KBM-7 (cell line): ENCODE measurements at regions not wholly inside any gene's neighbourhood (a gene's known extent, or its start where the extent isn't known, plus 50 kb on each side); places are given as distances from the start of the nearest gene placed in this dataset.

Source experiments
- DNase-seq: peaks from one replicate; pipeline ENCODE4 v3.0.0-alpha.2; 2015
- in situ Hi-C: fragments of 300-500 bp; cut with MboI; formaldehyde crosslinking; loops from 2 replicates; pipeline ENCODE4 v1.14.3; 2020; ENCODE audit warnings: low sequenced_read_pairs, low pct_unique_long_range_greater_than_20kb, mixed read lengths

DNA sequence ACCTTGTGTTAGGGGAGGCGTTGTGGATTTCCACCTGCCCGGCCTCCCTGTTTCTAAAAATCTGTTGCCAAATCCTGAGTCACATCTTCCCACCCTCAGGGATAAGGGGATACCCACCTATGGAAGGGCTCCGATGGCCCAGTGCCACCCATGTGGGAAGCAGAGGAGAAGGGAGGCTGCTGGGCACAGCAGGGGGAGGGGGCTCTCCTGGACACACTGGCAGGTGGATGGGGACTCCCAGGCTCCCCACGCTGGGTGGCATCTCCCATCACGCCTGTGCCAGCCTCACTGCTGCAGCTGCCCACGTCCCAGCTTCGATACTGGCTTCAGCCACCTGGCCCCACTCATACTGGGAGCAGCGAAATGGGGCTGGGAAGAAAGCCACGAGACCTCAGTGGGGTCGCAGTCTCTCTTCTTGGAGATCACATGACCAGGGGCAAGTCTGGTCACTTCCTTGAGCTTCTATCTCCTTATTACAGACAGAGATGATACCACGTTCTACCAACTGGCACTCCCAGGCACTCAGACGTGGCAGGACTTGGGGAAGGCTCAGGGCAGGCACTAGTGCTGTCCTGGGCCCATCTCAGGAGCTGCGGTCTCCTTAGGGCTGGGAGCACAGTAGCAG is 72.2 kb downstream of the PITPNM2 start:
- DNase-seq: no peak
- in situ Hi-C loops: no loop called here

DNA sequence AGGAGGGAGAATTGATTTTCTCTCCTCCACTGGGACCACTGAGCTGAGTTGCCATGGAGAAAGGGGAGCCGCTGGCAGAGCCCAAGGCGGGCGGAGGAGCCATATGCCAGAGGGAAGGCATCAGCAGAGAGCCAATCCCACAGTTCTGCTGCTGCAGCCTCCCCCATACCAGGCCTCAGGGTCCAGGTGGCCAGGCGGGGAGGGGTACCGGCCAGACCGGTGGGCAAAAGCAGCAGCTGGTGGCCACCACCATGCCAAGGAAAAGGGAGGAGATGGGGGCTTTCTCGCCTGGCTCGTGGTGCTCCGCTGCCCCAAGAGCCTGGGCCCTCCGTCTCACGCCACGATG is 72.8 kb downstream of the PITPNM2 start:
- DNase-seq: no peak
- in situ Hi-C loops: no loop called here

DNA sequence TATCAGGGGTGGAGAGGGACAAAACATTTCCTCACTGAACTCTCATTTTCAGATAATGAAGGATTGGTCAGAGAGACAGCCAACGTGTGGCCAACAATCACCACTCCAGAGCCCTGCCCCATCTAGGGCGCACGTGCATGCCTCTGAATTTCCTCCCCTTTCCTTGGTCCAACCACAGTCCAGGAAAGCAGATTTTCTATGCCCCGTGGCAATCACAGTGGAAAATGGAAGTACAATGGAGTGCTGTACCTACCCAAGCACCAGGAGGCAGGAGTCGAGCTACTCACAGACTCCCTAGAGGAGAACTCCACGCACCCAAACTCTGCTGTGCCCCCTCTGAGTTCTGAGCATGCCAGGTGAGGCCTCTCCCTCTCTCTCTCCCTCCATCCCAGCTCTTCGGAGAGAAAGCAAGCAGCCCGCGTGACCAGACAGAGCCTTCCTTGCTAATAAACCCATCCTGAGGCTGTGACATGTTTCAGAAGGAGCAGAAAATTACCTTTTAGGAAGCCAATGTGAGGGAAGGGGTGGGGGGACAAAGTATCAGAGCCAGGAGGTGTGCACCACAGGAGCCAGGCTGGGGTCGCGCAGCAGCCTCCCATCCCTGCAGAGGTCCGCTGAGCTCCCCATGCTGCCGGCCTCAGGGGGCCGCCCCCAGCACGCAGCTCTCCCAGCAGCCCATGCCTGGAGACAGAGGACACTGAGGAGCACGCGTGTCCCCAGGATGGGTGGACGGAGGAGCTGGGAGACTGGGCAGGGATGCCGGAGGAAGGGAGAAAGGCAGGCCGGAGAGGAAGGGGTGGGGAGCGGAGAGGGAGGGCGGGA is 73.4 kb downstream of the PITPNM2 start:
- in situ Hi-C loops: no loop called here
- no peak for DNase-seq

DNA sequence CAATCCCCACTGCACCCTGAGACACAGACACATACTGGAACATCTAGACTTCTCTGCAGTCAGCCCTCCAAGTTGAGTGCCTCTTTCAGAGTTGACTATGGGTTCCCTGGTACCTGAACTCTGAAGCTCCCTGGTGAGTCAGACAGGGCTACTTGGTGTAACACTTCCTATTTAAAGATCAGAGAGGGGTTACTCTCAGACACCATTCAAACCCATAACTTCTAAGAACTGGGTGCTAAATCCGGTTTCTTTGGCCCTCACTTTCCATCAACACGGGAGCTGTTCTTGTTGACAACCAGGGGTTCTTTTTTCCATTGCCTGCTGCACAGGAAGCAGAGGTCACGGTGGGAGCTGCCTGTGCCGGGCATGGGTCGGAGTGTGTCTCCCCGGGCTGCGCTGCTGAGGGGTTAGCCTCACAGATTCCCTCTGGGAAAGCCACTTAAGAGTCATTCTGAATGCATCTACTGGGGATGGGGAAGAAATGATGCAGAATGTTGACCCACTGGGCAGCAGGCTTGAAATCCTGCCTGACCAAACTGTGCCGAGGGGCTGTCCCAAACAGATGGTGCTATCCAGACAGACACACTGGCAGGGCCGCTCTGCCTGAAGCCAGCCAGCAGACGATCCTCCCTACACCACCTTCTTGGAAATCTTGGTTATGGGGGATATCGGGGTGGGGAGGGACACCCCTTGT is 74.1 kb downstream of the PITPNM2 start:
- in situ Hi-C loops: no loop called here
- no peak for DNase-seq

DNA sequence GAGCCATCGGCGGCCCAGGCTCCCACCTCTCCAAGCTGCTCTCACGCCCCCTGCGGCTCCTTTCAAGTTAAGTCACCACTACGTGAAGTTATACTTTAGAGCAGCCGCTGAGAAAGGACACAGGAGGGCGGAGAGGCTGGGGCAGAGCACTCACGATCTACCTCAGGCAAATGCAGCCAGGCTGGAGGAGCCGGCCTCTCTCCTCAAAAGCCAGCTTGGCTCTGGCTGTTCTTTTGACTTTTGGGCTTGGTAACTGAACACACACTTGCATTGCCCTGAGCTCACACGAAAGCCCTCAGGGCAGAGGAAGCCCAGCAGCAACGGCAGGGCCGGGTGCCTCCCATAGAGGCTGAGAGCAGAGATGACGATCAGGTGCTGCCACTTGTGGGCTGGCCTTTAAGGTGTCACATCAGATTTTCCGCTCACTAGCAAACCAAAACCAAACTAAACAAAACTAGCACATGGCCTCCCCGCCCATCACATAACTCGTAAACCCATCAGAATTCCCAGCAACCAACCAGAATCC is 75.2 kb downstream of the PITPNM2 start:
- in situ Hi-C loops: no loop called here

DNA sequence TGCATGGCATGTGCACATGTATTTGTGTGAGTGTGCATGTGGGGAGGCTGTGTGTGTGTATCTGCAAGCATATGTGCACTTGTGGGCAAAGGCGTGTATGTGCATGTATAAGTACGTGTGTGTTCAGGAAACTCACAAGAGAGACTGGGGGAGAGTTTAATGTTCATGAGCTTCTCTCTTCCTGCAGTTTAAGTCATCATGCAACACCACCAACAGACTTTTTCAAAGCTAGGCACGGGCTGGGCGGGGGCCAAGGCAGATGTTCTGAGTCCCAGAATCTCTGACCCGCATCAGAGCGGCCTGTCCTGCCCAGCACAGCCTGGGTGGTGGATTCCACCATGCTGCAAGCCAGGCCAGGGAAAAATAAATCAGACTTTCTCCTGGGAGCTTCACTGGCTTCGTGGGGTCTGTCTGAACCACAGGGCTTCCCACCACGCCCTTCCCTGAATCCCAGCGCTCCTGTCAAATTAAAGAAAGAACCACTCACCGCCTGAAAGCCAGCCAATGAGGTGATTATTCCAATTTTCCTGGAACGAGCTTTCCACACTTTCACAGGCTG is 75.7 kb downstream of the PITPNM2 start:
- no peak for DNase-seq
- in situ Hi-C loops: no loop called here

More for the DNA sequence above, 75.2 kb downstream of the PITPNM2 start:
- DNase-seq: no peak

DNA sequence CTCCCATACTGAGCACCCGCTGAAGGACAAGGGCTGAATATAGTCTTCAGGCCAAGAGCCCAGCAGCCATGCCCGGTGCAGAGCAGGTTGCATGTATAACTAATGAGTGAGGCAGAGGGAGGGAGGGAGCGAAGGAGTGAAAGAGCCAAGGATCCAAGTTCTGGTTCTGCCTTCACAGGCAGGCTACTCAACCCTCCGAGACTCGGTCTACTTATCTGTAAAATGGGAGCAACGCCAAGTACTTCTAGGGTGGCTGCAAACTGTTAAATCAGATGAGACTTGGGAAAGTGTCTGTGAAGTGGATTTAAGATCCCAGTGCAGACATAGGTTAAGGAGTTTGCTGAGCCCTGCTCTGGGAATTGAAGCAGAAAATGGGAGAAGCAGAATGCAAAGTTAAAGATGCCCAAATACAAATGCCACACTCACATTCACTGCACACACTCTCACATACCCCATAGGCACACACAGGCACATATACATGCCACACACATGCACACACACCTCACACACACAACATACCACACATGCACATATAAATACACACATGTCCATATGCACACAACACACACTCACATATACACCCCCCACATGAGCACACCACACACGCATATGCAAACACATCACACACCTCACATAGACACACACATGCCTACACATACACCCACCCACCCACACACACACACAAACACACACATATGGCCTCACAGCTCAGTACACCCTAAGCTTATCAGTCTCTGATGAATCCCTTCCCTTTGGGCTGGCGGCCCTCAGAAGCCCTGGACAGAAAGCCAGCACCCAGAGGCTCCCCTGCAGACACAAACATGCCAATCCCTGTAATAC is 76.7 kb downstream of the PITPNM2 start:
- no peak for DNase-seq
- in situ Hi-C loops: no loop called here

DNA sequence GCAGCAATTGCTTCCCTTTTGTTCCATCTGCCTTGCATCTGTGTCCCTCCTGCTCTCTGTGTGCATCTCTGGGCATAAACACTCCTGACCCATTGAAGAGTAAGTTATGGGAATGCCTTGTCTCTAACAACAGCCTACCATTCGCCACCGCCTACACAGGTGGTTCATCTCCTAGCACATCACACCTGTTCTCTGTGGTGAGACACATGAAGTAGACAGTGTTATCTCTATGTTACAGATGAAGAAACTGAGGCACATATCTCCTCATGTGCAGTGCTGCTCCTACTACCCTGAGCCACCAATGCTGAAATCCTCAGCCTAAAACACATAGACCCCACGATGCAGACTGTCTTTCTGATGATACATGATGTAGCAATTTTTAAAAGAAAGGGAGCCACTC is 77.6 kb downstream of the PITPNM2 start:
- DNase-seq: no peak
- in situ Hi-C loops: no loop called here

DNA sequence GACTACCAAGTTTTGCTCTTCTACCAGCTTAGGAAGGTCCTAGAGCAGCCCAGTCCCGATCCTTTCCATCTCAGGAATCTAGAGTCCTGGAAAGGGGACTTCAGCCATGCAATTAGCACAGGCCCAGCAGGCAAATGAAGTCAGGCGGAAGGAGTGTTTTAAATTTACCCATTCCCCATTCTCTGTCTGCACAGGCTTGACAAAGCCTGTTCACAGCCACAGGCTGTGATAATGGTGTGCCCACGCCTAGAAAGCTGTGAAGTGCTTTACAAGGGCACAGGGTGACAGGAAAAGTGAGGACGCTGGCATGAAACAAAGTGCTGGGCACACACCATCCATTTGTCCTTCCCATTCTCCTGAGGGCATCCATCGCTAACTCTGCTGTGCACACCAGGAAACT is 79.0 kb downstream of the PITPNM2 start:
- DNase-seq: no peak
- in situ Hi-C loops: no loop called here

DNA sequence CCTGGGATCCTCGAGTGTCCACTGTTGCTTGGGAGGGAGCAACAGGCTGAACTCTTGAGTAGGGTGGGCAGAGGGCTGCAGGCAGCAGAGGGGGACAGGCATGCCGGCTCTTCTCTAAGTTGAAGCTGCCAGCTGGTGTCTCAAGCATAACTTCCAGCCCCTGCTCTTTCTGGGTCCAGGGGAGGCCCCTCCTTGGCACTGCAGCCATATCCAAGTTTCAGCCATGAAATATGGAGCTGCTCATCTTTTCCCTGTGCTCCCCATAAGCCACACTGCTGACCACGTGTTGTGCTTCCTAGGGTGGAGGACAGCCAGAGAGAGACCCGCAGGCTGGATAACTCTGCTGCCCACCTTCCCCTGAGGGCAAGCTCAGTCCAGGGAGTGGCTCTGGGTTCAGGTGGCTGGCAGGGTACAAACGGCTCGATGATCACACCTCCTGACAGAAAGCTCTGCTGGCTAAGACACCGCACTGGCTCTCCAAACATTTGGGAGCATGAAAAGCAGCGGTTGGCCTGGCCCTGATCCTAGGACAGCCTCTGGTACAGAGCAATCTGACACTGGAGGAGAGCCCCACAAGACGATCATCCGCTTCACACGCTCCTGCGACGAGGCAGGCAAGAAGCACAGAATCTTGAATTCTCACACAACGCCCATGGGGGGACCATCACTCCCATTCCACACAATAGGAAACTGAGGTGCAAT is 79.6 kb downstream of the PITPNM2 start:
- in situ Hi-C loops: no loop called here
- no peak for DNase-seq

DNA sequence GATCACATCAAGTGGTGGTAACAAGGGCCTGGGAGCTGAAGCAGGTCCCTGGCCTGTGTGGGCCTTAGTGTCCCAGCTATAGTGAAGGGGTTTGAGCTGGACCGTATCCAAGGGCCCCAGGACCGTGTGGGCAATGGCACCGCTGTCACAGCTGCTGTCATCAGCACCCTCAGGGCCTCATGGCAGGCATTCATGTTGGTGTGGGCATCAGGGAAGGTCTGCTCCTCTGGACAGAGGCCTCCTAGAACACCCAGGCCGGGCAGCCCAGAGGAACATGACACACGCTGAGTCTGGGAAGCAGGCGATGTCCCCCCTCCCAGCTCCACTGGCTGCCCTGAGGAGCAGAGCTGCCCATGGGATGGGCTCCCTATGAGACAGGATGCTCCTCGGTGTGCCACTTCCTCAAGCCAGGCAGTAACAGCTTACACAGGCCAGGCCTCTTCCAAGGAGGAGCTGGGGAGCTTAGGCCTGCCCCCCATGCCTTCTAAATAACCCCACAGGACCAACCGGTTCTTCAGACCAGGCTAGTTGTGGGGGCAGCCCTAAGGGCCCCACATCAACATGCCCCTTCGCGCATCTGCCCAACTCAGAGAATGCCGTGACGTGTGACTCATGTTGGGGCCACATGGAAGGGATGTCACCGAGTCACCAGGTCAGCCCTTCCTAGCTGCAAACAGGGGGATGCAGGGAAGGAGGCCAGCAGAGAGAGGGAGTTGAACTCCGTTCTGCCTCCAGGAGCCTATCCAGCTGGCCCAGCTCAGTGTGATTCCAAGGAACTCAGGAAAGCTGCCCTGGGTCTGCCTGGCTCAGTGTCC is 80.4 kb downstream of the PITPNM2 start:
- in situ Hi-C loops: no loop called here
- DNase-seq: no peak

DNA sequence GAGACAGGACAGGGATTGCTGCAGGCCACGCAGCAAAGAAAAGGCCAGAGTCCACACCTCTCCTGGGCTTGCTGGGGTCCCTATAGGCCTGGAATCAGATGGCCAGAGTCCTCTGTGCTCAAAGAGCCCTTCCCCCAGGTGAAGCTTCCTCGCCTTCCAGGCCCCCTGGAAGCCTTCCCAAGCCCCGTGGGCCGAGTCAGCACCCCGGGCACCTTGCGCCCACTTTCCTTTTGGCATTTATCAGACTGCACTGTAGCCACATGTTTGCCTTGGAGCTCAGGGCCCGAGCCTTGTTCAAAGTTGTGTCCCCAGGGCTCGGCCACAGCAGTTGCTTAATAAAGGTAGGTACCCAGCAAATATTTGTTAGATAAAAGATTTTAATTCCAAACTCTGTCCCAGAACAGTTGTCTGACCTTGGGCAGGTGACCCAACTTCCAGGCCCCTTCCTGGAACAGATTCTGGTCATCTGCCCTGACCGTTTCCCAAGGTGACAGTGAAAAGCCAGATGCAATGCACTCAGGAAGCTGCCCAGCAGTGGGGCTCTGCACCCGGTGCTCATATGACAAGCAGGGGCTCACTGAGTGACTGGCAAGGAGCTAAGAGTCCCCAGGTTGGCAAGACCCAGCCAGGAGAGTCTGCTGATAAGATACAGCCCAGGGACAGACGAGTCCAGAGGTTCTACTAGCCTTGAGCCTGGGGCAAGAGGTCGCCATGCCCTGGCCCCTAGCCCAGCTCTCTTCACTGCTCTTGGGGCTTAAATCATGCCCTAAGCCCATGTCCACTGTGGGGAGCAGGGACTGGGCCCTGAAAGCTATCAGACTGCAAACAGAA is 81.2 kb downstream of the PITPNM2 start:
- no peak for DNase-seq
- in situ Hi-C loops: no loop called here

DNA sequence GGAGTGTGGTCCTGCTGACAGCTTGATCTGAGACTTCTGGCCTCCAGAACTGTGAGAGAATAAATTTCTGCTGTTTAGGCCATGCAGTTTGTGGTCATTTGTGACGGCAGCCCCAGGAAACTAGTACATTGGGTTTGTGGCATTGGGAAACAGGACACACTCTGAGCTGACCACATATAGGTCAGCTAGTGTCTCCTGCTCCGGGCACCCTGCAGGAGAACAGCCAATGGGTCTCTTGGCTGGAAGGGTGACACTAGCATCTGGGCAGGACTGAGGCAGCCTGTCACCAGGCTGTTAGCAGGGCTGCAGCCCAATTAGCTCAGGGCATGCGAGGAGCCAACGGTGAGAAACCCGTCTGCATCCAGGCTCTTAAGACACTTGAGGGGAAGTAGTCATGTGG is 83.2 kb downstream of the PITPNM2 start:
- DNase-seq: no peak
- in situ Hi-C loops: no loop called here

DNA sequence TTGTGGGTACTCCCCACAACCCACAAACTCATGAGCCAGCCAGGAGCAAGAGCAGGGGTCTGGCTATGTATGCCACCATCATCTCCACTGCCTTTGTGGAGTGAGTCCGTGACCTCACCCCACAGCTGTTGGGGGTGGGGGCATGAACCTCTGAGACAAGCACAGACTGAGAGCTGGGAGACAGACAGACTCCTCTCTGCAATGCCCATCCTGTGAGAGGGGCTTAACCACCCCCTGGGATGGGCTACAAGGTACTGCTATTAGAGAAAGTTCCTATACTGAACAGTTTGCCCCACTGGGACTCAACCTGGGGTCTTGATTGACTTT is 84.5 kb downstream of the PITPNM2 start:
- DNase-seq: no peak
- in situ Hi-C loops: no loop called here

DNA sequence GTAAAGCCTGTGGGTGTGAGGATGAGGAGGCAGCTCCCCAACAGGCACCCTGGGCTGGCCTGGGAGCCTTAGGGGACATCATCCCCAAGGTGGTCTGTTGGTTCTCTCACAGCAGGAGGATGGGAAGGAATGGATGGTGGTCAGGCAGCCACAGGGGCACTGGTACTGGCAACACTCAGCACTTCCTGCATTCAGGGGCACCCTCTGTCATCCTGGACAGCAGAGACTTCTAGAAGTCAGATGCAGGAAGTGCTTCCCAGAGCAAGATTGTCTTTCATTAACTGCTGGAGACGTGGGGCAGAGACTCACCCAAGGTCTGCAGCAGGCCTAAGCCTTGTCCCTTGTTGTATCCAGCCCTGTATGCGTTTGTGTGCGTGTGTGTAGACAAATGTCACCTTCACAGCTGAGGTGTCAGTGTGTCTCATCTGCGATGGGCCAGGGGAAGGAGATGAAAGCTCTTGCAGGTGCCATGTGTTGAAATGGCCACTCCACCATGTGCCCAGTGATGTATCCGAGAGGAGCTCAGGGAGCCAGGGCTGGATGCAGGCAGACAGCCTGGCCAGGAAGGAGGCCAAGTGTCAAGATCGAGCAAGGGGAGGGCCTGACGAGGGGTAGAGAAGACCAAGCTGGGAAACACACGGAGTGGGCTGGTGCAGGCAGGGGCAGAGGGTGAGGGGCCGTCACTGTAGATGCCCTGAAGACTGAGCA is 85.1 kb downstream of the PITPNM2 start:
- no peak for DNase-seq
- in situ Hi-C loops: no loop called here

DNA sequence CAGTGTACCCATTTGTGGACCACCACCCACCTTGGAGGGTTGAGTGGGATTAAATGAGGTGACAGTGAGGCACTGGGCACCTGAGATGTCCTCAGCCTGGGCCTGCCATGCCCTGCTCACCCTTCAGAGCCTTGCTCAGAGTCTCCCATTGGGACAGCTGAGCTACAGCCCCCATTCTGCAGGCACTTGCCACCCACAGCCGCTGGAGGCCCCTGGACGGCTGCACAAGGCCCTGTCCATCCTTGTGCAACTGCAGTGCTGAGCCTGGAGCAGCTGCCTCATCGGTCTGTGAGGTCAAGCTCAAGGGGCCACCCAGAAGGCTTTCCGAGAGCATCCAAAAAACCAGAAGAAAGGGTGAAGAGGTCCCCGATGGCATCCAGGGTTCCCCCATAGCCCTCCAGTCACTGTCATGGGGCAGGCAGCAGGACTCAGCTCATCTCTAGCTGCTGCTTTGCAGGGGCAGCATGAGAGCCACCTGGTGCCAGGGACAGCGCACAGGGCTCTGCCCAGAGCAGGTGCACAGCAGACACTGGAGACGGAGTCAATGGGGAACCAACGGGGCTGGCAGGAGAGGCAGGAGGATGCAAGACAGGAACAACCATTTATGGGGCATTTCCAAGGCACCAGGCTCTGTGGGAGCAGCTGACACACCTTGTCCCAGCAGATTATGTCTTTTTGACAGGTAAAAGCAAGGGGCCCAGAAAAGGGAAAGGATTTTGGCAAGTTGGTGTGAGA is 84.6 kb downstream of the ARL6IP4 start:
- no peak for DNase-seq
- in situ Hi-C loops: no loop called here
